H9 (cell line): ENCODE measurements at regions not wholly inside any gene's neighbourhood (a gene's known extent, or its start where the extent isn't known, plus 50 kb on each side); places are given as distances from the start of the nearest gene placed in this dataset.
"Not testable (repeated sequence)": the region's sequence is repeated elsewhere in the genome, so short reads cannot be mapped to it uniquely, and the experiment has no call there.

Experiments used
- DNase-seq: peaks from one replicate; pipeline ENCODE4 v3.0.0-alpha.2; 2017
- H2AFZ ChIP-seq: one replicate; pipeline ENCODE4 v1.6.1; 2013; ENCODE audit warnings: mild to moderate bottlenecking, low read length, control low read depth, moderate library complexity
- H2AK5ac ChIP-seq: 2 replicates; pipeline ENCODE4 v1.6.1; 2013; ENCODE audit warnings: low read length, control low read depth, mixed read lengths; ENCODE audit not compliant: insufficient read length
- H2BK120ac ChIP-seq: one replicate; pipeline ENCODE4 v1.6.1; 2013; ENCODE audit warnings: low read depth, mild to moderate bottlenecking, low read length, control low read depth, inconsistent platforms; ENCODE audit not compliant: poor library complexity, severe bottlenecking
- H2BK12ac ChIP-seq: 2 replicates; pipeline ENCODE4 v1.6.1; 2013; ENCODE audit warnings: low read length, control low read depth, mixed read lengths, low read depth; ENCODE audit not compliant: insufficient read length
- H2BK15ac ChIP-seq: 2 replicates; pipeline ENCODE4 v1.6.1; 2013; ENCODE audit warnings: low read depth, low read length, control low read depth
- H2BK20ac ChIP-seq: one replicate; pipeline ENCODE4 v1.6.1; 2013; ENCODE audit warnings: low read depth, mild to moderate bottlenecking, low read length, control low read depth, inconsistent platforms; ENCODE audit not compliant: poor library complexity, severe bottlenecking
- H2BK5ac ChIP-seq: 2 replicates; pipeline ENCODE4 v1.6.1; 2013; ENCODE audit warnings: low read length, control low read depth, mixed read lengths; ENCODE audit not compliant: insufficient read length
- H3K14ac ChIP-seq: 2 replicates; pipeline ENCODE4 v1.6.1; 2013; ENCODE audit warnings: low read length, control low read depth; ENCODE audit not compliant: insufficient read depth
- H3K18ac ChIP-seq: 2 replicates; pipeline ENCODE4 v1.6.1; 2013; ENCODE audit warnings: low read depth, mild to moderate bottlenecking, mixed read lengths, low read length, control low read depth; ENCODE audit not compliant: insufficient read length
- H3K23ac ChIP-seq: 2 replicates; pipeline ENCODE4 v1.6.1; 2013; ENCODE audit warnings: low read length, control low read depth, mixed read lengths, low read depth; ENCODE audit not compliant: insufficient read length
- H3K23me2 ChIP-seq: 2 replicates; pipeline ENCODE4 v1.6.1; 2013; ENCODE audit warnings: low read depth, mild to moderate bottlenecking, mixed read lengths, low read length, control low read depth; ENCODE audit not compliant: insufficient read length, poor library complexity, severe bottlenecking
- H3K27ac ChIP-seq: 2 replicates; pipeline ENCODE4 v1.5.1; 2013; ENCODE audit warnings: low read length, control low read depth, mixed read lengths, low read depth; ENCODE audit not compliant: insufficient read length
- H3K27me3 ChIP-seq: 2 replicates; pipeline ENCODE4 v1.6.1; 2013; ENCODE audit warnings: low read length, control low read depth, inconsistent platforms; ENCODE audit not compliant: insufficient read depth
- H3K4ac ChIP-seq: 2 replicates; pipeline ENCODE4 v1.6.1; 2013; ENCODE audit warnings: low read depth, mild to moderate bottlenecking, control low read depth, inconsistent platforms, low read length, moderate library complexity
- H3K4me1 ChIP-seq: 2 replicates; pipeline ENCODE4 v1.6.1; 2013; ENCODE audit warnings: low read length, control low read depth, inconsistent platforms; ENCODE audit not compliant: insufficient read depth
- H3K4me2 ChIP-seq: 2 replicates; pipeline ENCODE4 v1.6.1; 2013; ENCODE audit warnings: low read length, control low read depth, mixed read lengths; ENCODE audit not compliant: insufficient read length, insufficient read depth
- H3K56ac ChIP-seq: 2 replicates; pipeline ENCODE4 v1.6.1; 2013; ENCODE audit warnings: low read depth, mild to moderate bottlenecking, mixed read lengths, low read length, control low read depth; ENCODE audit not compliant: insufficient read length
- H3K79me1 ChIP-seq: 2 replicates; pipeline ENCODE4 v1.6.1; 2013; ENCODE audit warnings: low read depth, mild to moderate bottlenecking, moderate library complexity, low read length, control low read depth, inconsistent platforms; ENCODE audit not compliant: insufficient read depth, poor library complexity, severe bottlenecking
- H3K79me2 ChIP-seq: 2 replicates; pipeline ENCODE4 v1.6.1; 2013; ENCODE audit warnings: low read length, control low read depth, inconsistent platforms; ENCODE audit not compliant: insufficient read depth
- H3K9ac ChIP-seq: 2 replicates; pipeline ENCODE4 v1.6.1; 2013; ENCODE audit warnings: low read length, control low read depth, mixed read lengths; ENCODE audit not compliant: insufficient read length; ENCODE audit errors: extremely low read depth
- H3K9me3 ChIP-seq: one replicate; pipeline ENCODE4 v1.6.1; 2013; ENCODE audit warnings: low read depth, low read length, inconsistent platforms; ENCODE audit not compliant: control insufficient read depth
- H3T11ph ChIP-seq: one replicate; pipeline ENCODE4 v1.6.1; 2013; ENCODE audit warnings: mild to moderate bottlenecking, low read length, control low read depth, inconsistent platforms
- H4K20me1 ChIP-seq: one replicate; pipeline ENCODE4 v1.6.1; 2013; ENCODE audit not compliant: control insufficient read depth, insufficient read length, insufficient read depth
- H4K5ac ChIP-seq: 2 replicates; pipeline ENCODE4 v1.6.1; 2013; ENCODE audit warnings: low read depth, mild to moderate bottlenecking, mixed read lengths, low read length, control low read depth; ENCODE audit not compliant: insufficient read length
- H4K8ac ChIP-seq: replicated peaks from 2 replicates; pipeline ENCODE4 v1.6.1; 2013; ENCODE audit warnings: low read length, control low read depth, mixed read lengths, low read depth; ENCODE audit not compliant: insufficient read length
- H4K91ac ChIP-seq: 2 replicates; pipeline ENCODE4 v1.6.1; 2013; ENCODE audit warnings: low read depth, mild to moderate bottlenecking, moderate library complexity, mixed read lengths, low read length, control low read depth; ENCODE audit not compliant: insufficient read length
- H3K27ac Mint-ChIP-seq, 3 experiments: 2 replicates in 2 of 3; 3 replicates in 1 of 3; pipeline ENCODE4 v1.8.0; 2020 to 2021; ENCODE audit warnings: mixed read lengths in 3 of 3, mild to moderate bottlenecking in 1 of 3, moderate library complexity in 1 of 3
- H3K27me3 Mint-ChIP-seq: 2 replicates; pipeline ENCODE4 v1.8.0; 2021; ENCODE audit warnings: low read depth, mild to moderate bottlenecking, moderate library complexity, mixed read lengths
- H3K36me3 Mint-ChIP-seq, 3 experiments: 2 replicates in 2 of 3; 3 replicates in 1 of 3; pipeline ENCODE4 v1.8.0; 2020 to 2021; ENCODE audit warnings: low read depth in 3 of 3, mixed read lengths in 3 of 3; ENCODE audit not compliant: insufficient read depth in 1 of 3
- H3K4me1 Mint-ChIP-seq, 2 experiments: 2 replicates each; pipeline ENCODE4 v1.8.0; 2020; ENCODE audit warnings: mixed read lengths in 2 of 2
- H3K4me3 Mint-ChIP-seq, 2 experiments: 2 replicates in 1 of 2; 3 replicates in 1 of 2; pipeline ENCODE4 v1.8.0; 2020 to 2021; ENCODE audit warnings: mild to moderate bottlenecking in 2 of 2, mixed read lengths in 2 of 2, moderate library complexity in 1 of 2
- H3K9me3 Mint-ChIP-seq, 2 experiments: 2 replicates in 1 of 2; 3 replicates in 1 of 2; pipeline ENCODE4 v1.8.0; 2020; ENCODE audit warnings: mild to moderate bottlenecking in 2 of 2, mixed read lengths in 2 of 2, moderate library complexity in 1 of 2
- CTCF ChIP-seq: fragments of 200-600 bp; sonication (generic); conservative IDR thresholded peaks from 3 replicates; pipeline ENCODE4 v1.8.0; 2021; ENCODE audit warnings: antibody characterized with exemption, mild to moderate bottlenecking
- WGBS: extraction: QIAGEN DNeasy Blood & Tissue Kit; methylation state at CpG from one replicate; pipeline ENCODE4 v1.1.7; 2013; ENCODE audit warnings: missing lambda C conversion rate, low lambda C conversion rate, mixed read lengths; ENCODE audit not compliant: insufficient read length; ENCODE audit errors: extremely low coverage; 5-methylcytosine and 5-hydroxymethylcytosine counted together

- Histone ChIP-seq H3K23me2 (no peaks in the 10 kb centered on the region), H2BK20ac (no peak overlapping the region), H2BK5ac (no peak overlapping the region), H4K20me1 (no peaks in the 10 kb centered on the region), H3K18ac (no peak overlapping the region), H3K23ac (no peak overlapping the region), H2BK15ac (no peak overlapping the region), H3K4me1 (no peaks in the 10 kb centered on the region), H4K8ac (no peak overlapping the region), H3K27ac (no peak overlapping the region), H3K9me3 (no peaks in the 10 kb centered on the region), H3K4ac (no peak overlapping the region), H2BK12ac (no peak overlapping the region), H3K27me3 (no peaks in the 10 kb centered on the region; the same call in 1 of the 2 replicates), H2BK120ac (no peak overlapping the region), H3K79me2 (no peaks in the 10 kb centered on the region), H3K4me2 (no peak overlapping the region), H3K9ac (no peak overlapping the region), H4K91ac (no peak overlapping the region), H4K5ac (no peak overlapping the region), H3K56ac (no peak overlapping the region), H2AK5ac (no peak overlapping the region), H2AFZ (no peak overlapping the region), H3K14ac (no peak overlapping the region), H3T11ph (no peak overlapping the region), H3K79me1 (no peaks in the 10 kb centered on the region)
- H3K9me3 Mint-ChIP-seq, result no peaks in the 10 kb centered on the region; a peak in 1 of 5 replicates
- no peak for TF ChIP-seq CTCF
- H3K4me1 Mint-ChIP-seq, result peaks cover 11 to 13% of the 10 kb centered on the region in 2 experiments
- H3K36me3 Mint-ChIP-seq, result no peaks in the 10 kb centered on the region
- no peak overlapping the region for H3K4me3 Mint-ChIP-seq
- no peak overlapping the region for H3K27ac Mint-ChIP-seq
- no CpG with 5 or more reads among the region's 2 CpGs for WGBS
- DNase-seq, result no peak
- H3K27me3 Mint-ChIP-seq, result peaks cover 36% of the 10 kb centered on the region
Measured at GRCh38 chr11:109062871-109063270, 359.1 kb upstream of the C11orf87 start.

GRCh38 chr11:109064618-109065311 is 357.2 kb upstream of the C11orf87 start:
- not testable (repeated sequence) for H3K27ac ChIP-seq, H3K18ac ChIP-seq, H3K23ac ChIP-seq, H4K91ac ChIP-seq, H3K9me3 Mint-ChIP-seq, DNase-seq, H2BK12ac ChIP-seq, H2BK20ac ChIP-seq, H3K4me2 ChIP-seq, H3K4ac ChIP-seq, H3K14ac ChIP-seq, H3K4me3 Mint-ChIP-seq, H3K27ac Mint-ChIP-seq, H3K4me1 ChIP-seq, H3K4me1 Mint-ChIP-seq, H2BK5ac ChIP-seq, H3K9me3 ChIP-seq, H4K8ac ChIP-seq, H3K79me2 ChIP-seq, H4K5ac ChIP-seq, H3T11ph ChIP-seq, H3K56ac ChIP-seq, H3K36me3 Mint-ChIP-seq, H3K23me2 ChIP-seq, H3K79me1 ChIP-seq, H2AK5ac ChIP-seq, H2AFZ ChIP-seq, H4K20me1 ChIP-seq, H3K9ac ChIP-seq, H3K27me3 ChIP-seq, H2BK120ac ChIP-seq, H2BK15ac ChIP-seq
- no CpG with 5 or more reads among the region's 5 CpGs for WGBS
- H3K27me3 Mint-ChIP-seq, result peaks cover 17% of the 10 kb centered on the region
